Tibial nerve (tissue), 4 donors: ENCODE measurements at regions not wholly inside any gene's neighbourhood (a gene's known extent, or its start where the extent isn't known, plus 50 kb on each side); places are given as distances from the start of the nearest gene placed in this dataset.
A peak's percentile ranks its signal among the peaks of the same experiment; 100 is the strongest.

Experiments
- DNase-seq, 2 donors: peaks; one replicate each; pipeline ENCODE4 v3.0.0-alpha.2; 2019; ENCODE audit warnings: low spot score in 2 of 2
- H3K27ac ChIP-seq, 4 donors: fragments of 200-600 bp; sonication (generic) in 3 of 4; one replicate each; pipeline ENCODE4 v1.5.1; 2017 to 2019; ENCODE audit warnings: mild to moderate bottlenecking in 1 of 4
- H3K27me3 ChIP-seq, 2 donors: fragments of 200-600 bp; sonication (generic) in 1 of 2; one replicate each; pipeline versions ENCODE4 v1.5.1 to v1.6.0; 2017 to 2019
- H3K36me3 ChIP-seq, 3 donors: fragments of 200-600 bp; sonication (generic); one replicate each; pipeline ENCODE4 v1.5.1; 2018 to 2019
- H3K4me1 ChIP-seq, 4 donors: fragments of 200-600 bp; sonication (generic) in 3 of 4; one replicate each; pipeline ENCODE4 v1.5.1; 2017 to 2019
- H3K4me3 ChIP-seq, 4 donors: fragments of 200-600 bp; sonication (generic) in 3 of 4; one replicate each; pipeline ENCODE4 v1.5.1; 2017 to 2019; ENCODE audit warnings: mild to moderate bottlenecking in 1 of 4, moderate library complexity in 1 of 4
- H3K9me3 ChIP-seq, 4 donors: fragments of 200-600 bp; sonication (generic) in 3 of 4; one replicate each; pipeline ENCODE4 v1.5.1; 2017 to 2019
- CTCF ChIP-seq, 5 experiments: fragments of 200-600 bp in 3 of 5; fragments of 450-650 bp in 2 of 5; sonication (generic) in 3 of 5; IDR thresholded peaks; one replicate each; pipeline ENCODE4 v1.5.1; 2016 to 2019; ENCODE audit warnings: antibody characterized with exemption in 5 of 5, mild to moderate bottlenecking in 3 of 5, moderate library complexity in 2 of 5
- EP300 ChIP-seq, 2 donors: sonication (generic); formaldehyde crosslinking; IDR thresholded peaks; one replicate each; pipeline ENCODE4 v1.6.1; 2017; ENCODE audit warnings: antibody characterized with exemption in 2 of 2, mild to moderate bottlenecking in 1 of 2
- POLR2A ChIP-seq, 2 donors: fragments of 450-650 bp; IDR thresholded peaks; one replicate each; pipeline ENCODE4 v1.6.1; 2017; ENCODE audit warnings: antibody characterized with exemption in 2 of 2, mild to moderate bottlenecking in 2 of 2, moderate library complexity in 2 of 2
- WGBS, 2 donors: methylation state at CpG; one replicate each; pipeline ENCODE4 v1.1.5; 2018; 5-methylcytosine and 5-hydroxymethylcytosine counted together

DNA sequence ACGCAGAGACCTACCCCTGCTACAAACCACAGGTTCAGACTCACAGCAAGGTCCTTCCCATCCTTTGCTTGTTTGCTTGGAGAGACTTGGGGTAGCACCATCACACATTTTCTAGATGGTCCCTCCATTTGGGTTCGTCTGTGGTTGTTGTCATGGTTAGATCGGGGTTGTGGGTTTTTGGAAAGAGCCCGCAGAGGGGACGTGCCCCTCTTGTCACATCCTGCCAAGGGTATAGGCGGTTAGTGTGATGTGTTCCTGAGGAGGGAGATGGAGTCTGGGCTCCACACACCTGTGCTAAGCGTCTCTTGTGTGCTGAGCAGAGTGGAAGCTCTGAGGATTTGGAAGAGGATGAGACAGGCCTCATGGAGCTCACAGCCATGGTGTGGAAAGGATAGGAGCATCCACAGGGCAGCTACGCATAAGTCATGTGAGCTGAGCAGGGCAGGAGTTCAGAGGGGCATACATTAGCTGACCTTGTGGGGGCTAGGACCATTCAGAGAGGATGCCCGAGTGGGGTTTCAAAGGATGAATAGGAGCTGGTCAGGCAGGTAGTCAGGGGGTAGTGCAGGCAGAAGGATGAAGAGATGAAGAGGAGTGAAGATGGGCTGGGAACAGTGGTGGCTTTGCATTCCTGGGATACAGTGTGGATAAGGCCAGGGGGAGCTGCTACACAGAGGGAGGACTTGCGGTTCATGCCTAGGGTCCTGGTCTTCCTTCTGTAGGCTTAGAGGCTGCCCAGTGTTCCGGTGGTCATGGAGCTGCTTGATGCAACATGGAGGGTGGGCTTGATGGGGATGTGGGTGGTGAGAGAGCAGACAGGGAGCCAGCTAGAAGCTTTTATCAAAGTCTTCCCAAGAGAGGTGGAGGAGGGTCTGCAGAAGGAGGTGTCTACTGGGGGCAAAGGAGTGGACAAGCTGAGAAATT lies 62.9 kb downstream of the ACKR3 start:
- H3K27ac ChIP-seq, result peak overlapping the region in 2 of 4 donors; percentile 78 to 81
- H3K9me3 ChIP-seq, result no peaks in the 10 kb centered on the region
- H3K4me1 ChIP-seq, result peaks cover 0 to 48% (median 11%) of the 10 kb centered on the region in 4 donors
- TF ChIP-seq EP300 (IDR thresholded peaks at IDR 0.05), result no peak
- no peak for TF ChIP-seq CTCF (IDR thresholded peaks at IDR 0.05)
- no peak for TF ChIP-seq POLR2A (IDR thresholded peaks at IDR 0.05)
- no peak overlapping the region for H3K4me3 ChIP-seq
- no peaks in the 10 kb centered on the region for H3K27me3 ChIP-seq
- no peak for DNase-seq
- H3K36me3 ChIP-seq, result no peaks in the 10 kb centered on the region
- WGBS, 2 donors, result 88 to 90% methylated on average over 11 of the region's 11 CpGs

- TF ChIP-seq EP300 (IDR thresholded peaks at IDR 0.05) (no peak), CTCF (IDR thresholded peaks at IDR 0.05) (no peak), POLR2A (IDR thresholded peaks at IDR 0.05) (no peak)
- no peaks in the 10 kb centered on the region for H3K9me3 ChIP-seq
- WGBS, 2 donors, result 94 to 96% methylated on average over 5 of the region's 5 CpGs
- H3K36me3 ChIP-seq, result no peaks in the 10 kb centered on the region
- H3K27ac ChIP-seq, result peak overlapping the region in 3 of 4 donors; percentile 22 to 81 (median 78)
- no peak overlapping the region for H3K4me3 ChIP-seq
- DNase-seq, result no peak
- H3K27me3 ChIP-seq, result no peaks in the 10 kb centered on the region
- H3K4me1 ChIP-seq, result peaks cover 0 to 48% (median 11%) of the 10 kb centered on the region in 4 donors
Measured at GRCh38 chr2:236633219-236633570, 63.6 kb downstream of the ACKR3 start.

DNA sequence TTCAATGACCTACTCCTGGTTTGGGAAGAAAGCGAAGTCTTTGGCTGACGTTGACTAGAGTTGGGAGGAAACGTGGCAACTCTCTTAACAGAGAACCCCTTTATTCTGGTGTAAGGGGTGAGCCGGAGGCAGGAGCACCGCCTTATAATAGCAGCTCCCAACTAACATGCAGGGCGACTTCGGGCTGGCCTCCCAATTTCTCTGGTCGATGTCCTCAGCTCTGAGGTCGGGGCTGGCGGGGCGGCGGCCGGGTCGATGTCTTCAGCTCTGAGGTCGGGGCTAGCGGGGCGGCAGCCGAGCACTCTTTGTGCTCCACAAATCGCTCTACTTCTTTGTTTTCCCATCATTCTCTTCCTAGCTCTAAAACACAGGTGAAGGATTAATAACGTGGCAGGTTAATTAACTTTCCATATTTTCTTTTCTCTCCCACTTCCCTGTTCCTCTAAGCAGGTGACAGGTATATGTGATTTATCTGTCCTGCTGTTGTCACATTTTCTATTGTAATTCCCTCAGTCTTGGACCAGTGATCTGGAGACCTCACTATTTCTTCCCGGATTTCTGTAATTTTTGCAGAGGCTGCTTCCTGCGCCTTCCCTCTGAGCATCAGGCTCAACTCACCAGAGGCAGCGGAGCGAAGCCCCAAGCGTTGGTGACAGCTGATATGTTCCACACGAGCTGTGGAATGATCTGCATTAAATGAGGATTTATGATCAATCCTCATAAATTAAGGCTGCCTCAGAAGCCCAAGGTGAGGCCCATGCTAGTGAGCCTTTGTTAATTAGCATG lies 64.3 kb downstream of the ACKR3 start:
- H3K4me1 ChIP-seq, result peaks cover 0 to 48% (median 11%) of the 10 kb centered on the region in 4 donors
- TF ChIP-seq EP300 (IDR thresholded peaks at IDR 0.05) (peak in 1 of 2 donors; percentile 71), POLR2A (IDR thresholded peaks at IDR 0.05) (no peak), CTCF (IDR thresholded peaks at IDR 0.05) (no peak)
- H3K9me3 ChIP-seq, result no peaks in the 10 kb centered on the region
- H3K27ac ChIP-seq, result peak overlapping the region in 3 of 4 donors; percentile 22 to 81 (median 78)
- H3K36me3 ChIP-seq, result no peaks in the 10 kb centered on the region
- WGBS, 2 donors, result 58 to 73% methylated on average over 26 of the region's 26 CpGs
- H3K4me3 ChIP-seq, result no peak overlapping the region
- no peaks in the 10 kb centered on the region for H3K27me3 ChIP-seq
- no peak for DNase-seq

GRCh38 chr2:236636261-236636660 lies 66.6 kb downstream of the ACKR3 start:
- no peaks in the 10 kb centered on the region for H3K27me3 ChIP-seq
- peak overlapping the region in 1 of 4 donors; percentile 8 for H3K27ac ChIP-seq
- H3K9me3 ChIP-seq, result peaks cover 0 to 2% (median 0%) of the 10 kb centered on the region in 4 donors
- DNase-seq, result no peak
- H3K4me1 ChIP-seq, result peaks cover 0 to 38% (median 7%) of the 10 kb centered on the region in 4 donors
- TF ChIP-seq EP300 (IDR thresholded peaks at IDR 0.05), result no peak
- 79 to 95% methylated on average over 7 of the region's 7 CpGs for WGBS, 2 donors
- no peak overlapping the region for H3K4me3 ChIP-seq
- H3K36me3 ChIP-seq, result no peaks in the 10 kb centered on the region

DNA sequence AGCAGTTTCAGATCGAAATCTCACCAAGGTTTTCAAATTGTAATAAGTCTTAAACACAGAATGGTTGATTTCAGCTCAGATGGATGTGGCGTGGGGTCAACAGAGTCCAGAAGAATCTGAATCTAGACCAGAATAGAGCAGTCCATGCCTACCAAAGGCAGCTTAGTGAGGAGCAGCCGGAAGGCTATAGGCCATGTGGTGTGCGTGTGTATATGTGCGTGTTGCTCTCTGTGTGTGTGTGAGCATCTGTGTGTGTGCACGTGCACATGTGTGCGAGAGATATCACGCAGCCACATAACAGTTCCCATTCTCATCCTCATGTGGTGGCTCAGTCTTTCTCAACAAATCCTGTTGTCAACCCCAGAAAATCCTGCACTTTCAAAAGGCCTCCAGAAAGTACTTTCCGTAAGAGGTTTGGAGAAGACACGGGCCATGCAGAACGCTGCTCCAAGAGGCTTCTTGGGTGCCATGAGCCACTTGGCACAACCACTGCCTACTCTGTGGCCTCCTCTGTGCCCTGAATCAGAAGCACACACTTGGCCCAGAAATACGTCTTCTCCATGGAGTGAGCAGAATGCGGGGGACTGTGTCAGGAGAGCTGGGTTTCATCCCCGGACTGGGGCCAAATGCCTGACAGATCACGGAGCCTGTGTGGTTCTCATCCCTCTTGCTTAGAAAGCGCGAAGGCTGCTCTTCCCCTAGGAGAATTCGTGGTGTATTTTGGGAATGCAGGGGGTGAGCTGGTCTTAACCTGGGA lies 67.3 kb downstream of the ACKR3 start:
- Histone ChIP-seq H3K4me1 (peaks cover 0 to 38% (median 10%) of the 10 kb centered on the region in 4 donors), H3K27me3 (no peaks in the 10 kb centered on the region), H3K4me3 (no peak overlapping the region), H3K36me3 (no peaks in the 10 kb centered on the region), H3K9me3 (peaks cover 0 to 2% (median 0%) of the 10 kb centered on the region in 4 donors), H3K27ac (no peak overlapping the region)
- TF ChIP-seq EP300 (IDR thresholded peaks at IDR 0.05) (no peak), POLR2A (IDR thresholded peaks at IDR 0.05) (no peak), CTCF (IDR thresholded peaks at IDR 0.05) (no peak)
- WGBS, 2 donors, result 87 to 95% methylated on average over 18 of the region's 18 CpGs
- DNase-seq, result no peak
